ENCODE measurements at regions not wholly inside any gene's neighbourhood (a gene's known extent, or its start where the extent isn't known, plus 50 kb on each side); places are given as distances from the start of the nearest gene placed in this dataset.

- Histone ChIP-seq H3K9me3 (no peaks in the 10 kb centered on the region), H3K36me3 (no peaks in the 10 kb centered on the region), H3K27me3 (peaks cover 0 to 24% of the 10 kb centered on the region in 2 donors), H3K27ac (no peak overlapping the region), H3K4me1 (no peaks in the 10 kb centered on the region), H3K4me3 (no peak overlapping the region)
- TF ChIP-seq CTCF (IDR thresholded peaks at IDR 0.05) (no peak), POLR2AphosphoS5 (IDR thresholded peaks at IDR 0.05) (no peak), POLR2A (IDR thresholded peaks at IDR 0.05) (no peak)
- intact Hi-C loops (cut with DNase I; ENCODE audit: low total_unique reads) = no loop called here
- DNase-seq (ENCODE audit: low spot score in 2 of 2) = no peak
Observed at GRCh38 chrX:36577006-36577405, 431.2 kb upstream of the FAM47C start.

GRCh38 chrX:36581030-36581429 is 427.1 kb upstream of the FAM47C start:
- intact Hi-C loops (cut with DNase I; ENCODE audit: low total_unique reads) = no loop called here
- Histone ChIP-seq H3K27ac (no peak overlapping the region), H3K9me3 (no peaks in the 10 kb centered on the region), H3K4me1 (no peaks in the 10 kb centered on the region), H3K36me3 (no peaks in the 10 kb centered on the region), H3K27me3 (peaks cover 0 to 25% of the 10 kb centered on the region in 2 donors), H3K4me3 (no peak overlapping the region)
- TF ChIP-seq POLR2A (IDR thresholded peaks at IDR 0.05) (no peak), POLR2AphosphoS5 (IDR thresholded peaks at IDR 0.05) (no peak), CTCF (IDR thresholded peaks at IDR 0.05) (no peak)
- no peak for DNase-seq (ENCODE audit: low spot score in 2 of 2)

- TF ChIP-seq POLR2AphosphoS5 (IDR thresholded peaks at IDR 0.05) (no peak), CTCF (IDR thresholded peaks at IDR 0.05) (no peak), POLR2A (IDR thresholded peaks at IDR 0.05) (no peak)
- intact Hi-C loops (cut with DNase I; ENCODE audit: low total_unique reads) = no loop called here
- Histone ChIP-seq H3K27ac (no peak overlapping the region), H3K4me1 (no peaks in the 10 kb centered on the region), H3K36me3 (no peaks in the 10 kb centered on the region), H3K27me3 (peaks cover 0 to 15% of the 10 kb centered on the region in 2 donors), H3K9me3 (no peaks in the 10 kb centered on the region), H3K4me3 (no peak overlapping the region)
- no peak for DNase-seq (ENCODE audit: low spot score in 2 of 2)
Observed at GRCh38 chrX:36583674-36584073, 424.5 kb upstream of the FAM47C start.

GRCh38 chrX:36609616-36610585 is 398.3 kb upstream of the FAM47C start:
- Histone ChIP-seq H3K4me1 (no peaks in the 10 kb centered on the region), H3K4me3 (no peak overlapping the region), H3K36me3 (no peaks in the 10 kb centered on the region), H3K27ac (no peak overlapping the region), H3K27me3 (peaks cover 0 to 26% of the 10 kb centered on the region in 2 donors), H3K9me3 (peaks cover 3% of the 10 kb centered on the region in 2 donors)
- TF ChIP-seq POLR2A (IDR thresholded peaks at IDR 0.05) (no peak), CTCF (IDR thresholded peaks at IDR 0.05) (no peak), POLR2AphosphoS5 (IDR thresholded peaks at IDR 0.05) (no peak)
- intact Hi-C loops (cut with DNase I; ENCODE audit: low total_unique reads) = no loop called here
- no peak for DNase-seq (ENCODE audit: low spot score in 2 of 2)

- intact Hi-C loops (cut with DNase I; ENCODE audit: low total_unique reads) = no loop called here
- no peaks in the 10 kb centered on the region for H3K4me1 ChIP-seq
- H3K27me3 ChIP-seq = peaks cover 0 to 7% of the 10 kb centered on the region in 2 donors
- no peak overlapping the region for H3K4me3 ChIP-seq
- TF ChIP-seq POLR2A (IDR thresholded peaks at IDR 0.05) = no peak
- TF ChIP-seq CTCF (IDR thresholded peaks at IDR 0.05) = no peak
- no peak for TF ChIP-seq POLR2AphosphoS5 (IDR thresholded peaks at IDR 0.05)
- H3K36me3 ChIP-seq = no peaks in the 10 kb centered on the region
- H3K9me3 ChIP-seq = no peaks in the 10 kb centered on the region
- DNase-seq (ENCODE audit: low spot score in 2 of 2) = no peak
- no peak overlapping the region for H3K27ac ChIP-seq
Observed at GRCh38 chrX:36626898-36627297, 381.3 kb upstream of the FAM47C start.

Measured in breast epithelium (tissue), 4 donors.